Smooth muscle cell of the brain vasculature (primary cell): ENCODE measurements at regions not wholly inside any gene's neighbourhood (a gene's known extent, or its start where the extent isn't known, plus 50 kb on each side); places are given as distances from the start of the nearest gene placed in this dataset.
"Not testable (repeated sequence)": the region's sequence is repeated elsewhere in the genome, so short reads cannot be mapped to it uniquely, and the experiment has no call there.

Experiments
- DNase-seq: peaks from one replicate; pipeline ENCODE4 v3.0.0-alpha.2; 2012; ENCODE audit warnings: low read depth, low spot score

DNA sequence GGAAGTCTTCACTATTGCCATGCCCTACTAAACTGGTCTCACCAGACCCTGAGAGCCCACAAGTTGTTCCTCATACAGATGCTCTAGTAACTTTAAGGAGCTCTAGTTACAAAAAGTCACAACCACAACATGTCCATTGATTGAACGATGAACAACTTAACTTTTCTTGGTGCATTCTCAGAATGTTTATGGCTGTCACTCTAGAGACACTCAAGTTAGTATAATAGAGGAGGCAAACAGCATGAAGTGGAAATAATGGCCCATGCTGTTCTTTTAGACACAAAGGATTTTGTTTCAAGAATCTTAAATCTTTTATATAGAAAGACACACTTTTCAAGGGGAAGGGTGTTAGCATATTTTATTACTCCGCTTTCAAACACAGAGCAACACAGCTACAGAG lies 934.4 kb downstream of the HACE1 start:
- DNase-seq: no peak

DNA sequence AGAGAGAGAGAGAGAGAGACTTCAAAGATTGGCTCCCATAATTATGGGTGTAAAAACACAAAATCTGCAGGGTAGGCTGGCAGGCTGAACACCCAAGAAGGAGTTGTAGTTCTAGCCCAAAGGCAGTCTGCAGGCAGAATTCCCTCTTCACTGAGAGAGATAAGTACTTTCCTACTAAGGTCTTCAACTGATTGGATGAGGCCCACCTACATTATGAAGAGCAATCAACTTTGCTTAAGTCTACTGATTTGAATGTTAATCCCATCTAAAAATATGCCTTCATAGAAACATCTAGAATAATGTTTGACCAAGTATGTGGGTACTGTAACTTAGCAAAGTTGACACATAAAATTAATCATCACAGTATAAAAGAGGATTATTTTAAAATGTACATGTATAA lies 949.7 kb downstream of the HACE1 start:
- no peak for DNase-seq

DNA sequence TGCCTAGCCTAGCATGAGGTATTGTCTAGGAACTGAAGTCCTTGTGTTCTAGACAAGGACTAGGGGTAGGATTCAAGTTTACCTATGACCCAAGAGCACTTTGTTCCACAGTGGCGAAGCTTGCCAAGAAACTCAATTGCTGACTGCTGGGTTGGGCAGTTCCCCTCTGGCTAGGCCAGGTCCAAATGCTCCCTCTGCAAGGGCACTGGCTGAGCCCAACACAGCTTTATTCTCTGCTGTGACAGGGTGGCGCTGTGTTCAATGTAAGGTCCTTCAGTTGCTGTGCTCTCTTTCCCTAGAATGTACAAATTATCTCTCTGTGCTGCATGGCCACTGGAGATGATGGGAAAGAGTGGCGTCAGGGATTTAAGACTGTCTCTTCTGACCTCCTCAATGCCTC lies 950.8 kb downstream of the HACE1 start:
- DNase-seq: no peak

- no peak for DNase-seq
Observed at GRCh38 chr6:103895136-103895535, 964.6 kb downstream of the HACE1 start.

- no peak for DNase-seq
Observed at GRCh38 chr6:103893141-103893581, 966.6 kb downstream of the HACE1 start.

DNA sequence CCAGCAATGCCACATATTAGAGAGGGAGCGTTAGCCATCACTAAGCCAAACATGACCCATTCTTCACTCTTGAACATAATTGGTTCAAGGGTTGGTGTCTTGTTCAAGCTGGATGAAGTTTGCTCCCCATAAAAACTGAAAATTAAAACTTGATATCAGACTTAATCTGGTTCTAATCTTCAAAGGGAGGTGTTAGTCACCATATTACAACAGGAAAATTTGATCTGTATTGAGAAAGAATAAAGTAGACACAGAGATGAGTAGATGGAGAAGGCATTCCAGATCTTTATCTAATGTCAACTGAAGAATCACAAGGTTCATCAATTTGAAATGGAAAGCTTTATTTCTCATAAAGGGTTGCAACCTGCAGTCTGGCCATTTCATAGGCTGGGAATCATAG lies 972.8 kb downstream of the HACE1 start:
- DNase-seq: no peak

GRCh38 chr6:103885446-103885845 lies 974.3 kb downstream of the HACE1 start:
- no peak for DNase-seq

GRCh38 chr6:103879800-103880199 lies 979.9 kb downstream of the HACE1 start:
- no peak for DNase-seq

DNA sequence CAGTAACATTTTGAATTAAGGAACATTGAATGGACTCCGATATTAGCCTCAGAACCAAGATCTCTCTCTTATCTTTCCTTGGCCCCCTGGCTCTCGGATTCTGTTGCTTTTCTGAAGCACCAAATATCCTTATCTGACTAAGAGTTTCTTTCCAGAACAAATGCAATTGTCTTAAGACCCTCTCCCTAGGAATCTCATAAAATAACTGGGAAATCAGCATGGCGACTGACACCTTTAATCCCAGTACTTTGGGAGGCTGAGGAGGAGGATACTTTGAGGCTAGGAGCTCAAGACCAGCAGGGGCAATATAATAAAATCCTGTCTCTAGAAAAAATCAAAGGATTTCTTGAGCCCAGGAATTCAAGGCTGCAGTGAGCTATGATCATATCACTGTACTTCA lies 984.5 kb downstream of the HACE1 start:
- DNase-seq: no peak

- no peak for DNase-seq
Observed at GRCh38 chr6:103874575-103874974, 985.1 kb downstream of the HACE1 start.

DNA sequence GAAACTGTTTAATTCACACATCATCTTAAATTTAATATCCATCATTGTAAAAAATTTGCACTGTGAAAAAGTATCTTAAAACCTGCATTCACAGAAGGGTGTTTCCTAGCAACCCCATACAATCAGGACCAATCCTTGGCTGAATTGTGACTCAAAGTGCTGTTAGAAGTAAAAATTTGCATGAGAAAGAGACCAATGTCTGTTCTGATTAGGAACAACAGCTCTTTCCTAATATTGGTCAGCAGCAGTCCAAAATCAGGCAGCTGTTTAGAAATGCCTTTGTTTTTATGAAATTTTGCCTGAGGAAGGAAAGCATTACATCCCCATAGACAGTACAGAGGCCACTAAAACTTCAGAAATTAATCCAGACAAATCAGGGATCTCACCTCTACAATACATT lies 987.0 kb downstream of the HACE1 start:
- no peak for DNase-seq

DNA sequence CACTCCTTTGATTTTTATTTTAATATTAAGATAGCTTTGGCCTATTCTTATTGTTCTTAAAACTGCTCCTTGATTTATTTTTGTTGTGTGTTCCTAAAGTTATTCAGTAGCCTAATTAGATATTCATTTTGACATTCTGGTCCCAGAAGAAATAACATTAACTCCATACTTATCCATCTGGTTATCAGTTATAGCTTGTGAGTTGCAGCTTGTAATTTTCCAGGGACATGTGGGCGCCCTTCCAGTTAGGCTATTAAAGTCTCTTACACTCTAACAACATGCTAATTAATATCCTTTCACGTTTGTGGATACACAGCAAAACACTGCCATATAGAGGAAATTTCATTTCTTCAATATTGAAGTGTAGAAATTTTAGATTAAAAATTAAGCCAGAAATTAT lies 987.5 kb downstream of the HACE1 start:
- DNase-seq: no peak

DNA sequence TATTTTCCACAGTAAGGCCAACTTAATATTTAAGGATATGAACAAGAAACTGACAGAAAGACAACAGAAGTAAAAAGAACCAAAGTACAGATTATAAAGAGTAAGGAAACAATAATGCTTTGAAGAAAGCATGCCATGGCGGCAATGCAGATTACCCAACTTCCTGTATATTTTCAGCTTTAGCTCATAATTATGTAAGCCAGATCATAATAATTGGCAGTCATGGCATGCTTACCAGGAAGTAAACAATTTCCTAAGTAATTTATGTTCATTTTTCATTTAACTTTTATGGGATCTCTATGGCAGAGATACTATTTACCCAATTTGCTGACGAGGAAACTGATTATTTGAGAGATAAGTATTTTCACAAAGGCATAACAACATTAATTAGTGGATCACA lies 988.7 kb downstream of the HACE1 start:
- no peak for DNase-seq

- no peak for DNase-seq
Observed at GRCh38 chr6:103862297-103862696, 997.4 kb downstream of the HACE1 start.

- no peak for DNase-seq
Observed at GRCh38 chr6:103858003-103858402, 1001.7 kb downstream of the HACE1 start.

DNA sequence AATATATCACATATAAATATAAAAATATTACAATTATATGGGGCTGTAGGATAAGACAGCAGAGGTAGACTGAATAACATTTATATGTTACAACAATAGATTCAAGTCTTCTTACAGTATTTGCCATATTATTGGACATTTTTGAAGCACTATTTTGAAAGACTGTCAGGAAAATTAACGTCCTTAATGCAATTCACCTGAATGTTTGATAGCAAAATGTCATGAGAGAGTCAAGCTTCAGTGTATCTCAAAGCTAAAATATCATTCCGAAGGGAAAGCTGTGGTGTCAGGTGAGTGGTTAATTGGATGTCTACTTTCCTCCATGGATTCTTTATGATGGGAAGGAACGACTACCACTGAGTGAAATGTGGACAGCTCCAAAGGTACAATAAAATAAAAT lies 1004.0 kb downstream of the HACE1 start:
- no peak for DNase-seq

GRCh38 chr6:103854059-103854458 lies 1005.7 kb downstream of the HACE1 start:
- DNase-seq: no peak

GRCh38 chr6:103838457-103838856 lies 1021.3 kb downstream of the HACE1 start:
- no peak for DNase-seq

DNA sequence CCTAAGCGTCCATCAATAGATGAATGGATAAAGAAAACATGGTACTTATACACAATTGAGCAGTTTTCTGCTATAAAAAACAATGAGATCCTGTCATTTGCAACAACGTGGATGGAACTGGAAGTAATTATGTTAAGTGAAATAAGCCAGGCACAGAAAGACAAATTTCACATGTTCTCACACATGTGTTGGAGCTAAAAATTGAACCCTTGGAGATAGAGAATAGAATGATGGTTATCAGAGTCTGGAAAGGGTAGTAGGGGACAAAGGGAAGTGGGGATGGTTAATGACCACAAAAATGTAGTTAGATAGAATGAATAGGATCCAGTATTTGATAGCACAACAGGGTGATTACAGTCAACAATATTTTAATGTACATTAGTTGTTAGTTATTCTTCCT lies 1033.5 kb downstream of the HACE1 start:
- DNase-seq: no peak

DNA sequence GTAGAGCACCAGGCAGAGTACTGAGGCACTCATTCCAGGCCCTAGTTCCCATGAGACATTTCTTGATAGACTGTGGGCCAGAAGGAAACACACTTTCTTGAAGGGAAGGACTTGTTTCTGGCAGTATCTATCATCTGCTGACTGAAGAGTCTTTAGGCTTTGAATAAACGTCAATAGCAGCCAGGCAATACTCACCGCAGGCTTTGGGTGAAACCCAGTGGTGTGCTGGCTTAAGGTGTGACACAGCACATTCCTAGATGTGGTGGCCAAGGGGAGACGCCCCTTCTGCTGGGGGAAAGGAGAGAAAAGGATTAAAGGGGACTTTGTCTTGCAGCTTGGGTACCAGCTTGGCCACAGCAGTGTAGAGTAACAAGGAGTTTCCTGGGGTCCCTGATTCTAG lies 1039.6 kb downstream of the HACE1 start:
- DNase-seq: no peak

- DNase-seq: no peak
Observed at GRCh38 chr6:103819509-103819908, 1040.2 kb downstream of the HACE1 start.

GRCh38 chr6:103812970-103813369 lies 1046.7 kb downstream of the HACE1 start:
- DNase-seq: no peak

DNA sequence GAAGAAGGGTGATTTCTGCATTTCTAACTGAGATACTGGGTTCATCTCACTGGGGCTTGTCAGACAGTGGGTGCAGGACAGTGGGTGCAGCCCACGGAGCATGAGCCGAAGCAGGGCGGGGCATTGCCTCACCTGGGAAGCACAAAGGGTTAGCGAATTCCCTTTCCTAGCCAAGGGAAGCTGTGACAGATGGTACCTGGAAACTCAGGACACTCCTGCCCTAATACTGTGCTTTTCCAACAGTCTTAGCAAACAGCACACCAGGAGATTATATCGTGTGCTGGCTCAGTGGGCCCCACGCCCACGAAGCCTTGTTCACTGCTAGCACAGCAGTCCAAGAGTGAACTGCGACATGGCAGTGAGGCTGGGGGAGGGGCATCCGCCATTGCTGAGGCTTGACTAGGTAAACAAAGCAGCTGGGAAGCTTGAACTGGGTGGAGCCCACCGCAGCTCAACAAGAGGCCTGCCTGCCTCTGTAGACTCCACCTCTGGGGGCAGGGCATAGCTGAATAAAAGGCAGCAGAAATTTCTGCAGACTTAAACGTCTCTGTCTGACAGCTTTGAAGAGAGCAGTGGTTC lies 1057.7 kb downstream of the HACE1 start:
- not testable (repeated sequence) for DNase-seq

DNA sequence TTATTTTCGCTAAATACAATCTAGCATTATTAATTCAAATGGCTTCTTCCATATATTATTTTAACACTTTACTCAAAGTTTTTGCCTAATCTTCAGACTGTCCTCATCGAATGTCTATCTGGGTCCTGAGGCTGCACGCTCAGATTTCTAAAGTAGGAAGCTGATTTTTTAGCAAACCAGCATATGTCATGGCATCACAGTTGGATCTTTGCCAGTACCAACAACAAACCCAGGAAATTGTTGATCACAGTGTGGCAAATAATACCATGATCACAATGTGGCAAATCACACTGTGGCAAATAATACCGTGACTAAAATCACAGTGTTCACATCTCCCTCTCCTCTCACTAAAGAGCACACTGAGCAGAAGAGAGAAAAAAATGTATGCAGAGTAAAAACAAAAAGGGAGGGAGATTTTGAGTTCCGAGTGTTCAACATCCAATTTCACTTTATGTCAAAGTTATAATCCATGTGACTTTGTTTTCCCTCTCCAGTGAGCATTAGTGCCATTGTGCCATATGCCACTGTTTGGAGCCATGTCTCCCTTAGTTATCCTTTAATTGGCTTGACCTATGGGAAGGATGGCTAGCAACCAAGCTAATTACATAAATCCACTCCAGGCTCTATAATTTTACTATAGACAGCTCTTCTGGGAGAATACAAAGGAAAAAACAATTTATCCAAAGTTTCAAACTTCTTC lies 1059.6 kb downstream of the HACE1 start:
- DNase-seq: no peak
